OCI-LY7 (cell line): ENCODE measurements at regions not wholly inside any gene's neighbourhood (a gene's known extent, or its start where the extent isn't known, plus 50 kb on each side); places are given as distances from the start of the nearest gene placed in this dataset.

ENCODE experiments used
- BruUV-seq: library from RNA; stranded (reverse); fragments of 400-500 nt; replicated peaks from 2 replicates; lab custom pipeline; 2021; lab: Mats Ljungman, UMichigan
- CTCF ChIA-PET: fragments of 300-600 bp; sonication (Branson Sonifier 250); formaldehyde crosslinking; loops from one replicate; lab custom pipeline; 2022; ENCODE audit warnings: antibody characterized with exemption; ENCODE audit not compliant: unreplicated experiment; lab: Charles Lee
- POLR2A ChIA-PET: fragments of 300-600 bp; sonication (Branson Sonifier 250); formaldehyde crosslinking; loops from one replicate; lab custom pipeline; 2022; ENCODE audit warnings: antibody characterized with exemption; lab: Charles Lee
- DNase-seq: peaks from one replicate; pipeline ENCODE4 v3.0.0-alpha.2; 2015; ENCODE audit warnings: low spot score
- H2AFZ ChIP-seq: fragments of 200-600 bp; sonication (generic), shearing (Covaris generic); 2 replicates; pipeline ENCODE4 v1.6.1; 2014; ENCODE audit warnings: mild to moderate bottlenecking, antibody characterized with exemption, low read length, moderate library complexity
- H3K27ac ChIP-seq: fragments of 200-600 bp; sonication (generic); 2 replicates; pipeline ENCODE4 v1.5.1; 2014; ENCODE audit warnings: mixed run types, low read depth, mild to moderate bottlenecking, moderate library complexity, low read length, inconsistent platforms; ENCODE audit not compliant: poor library complexity, severe bottlenecking
- H3K36me3 ChIP-seq: fragments of 200-600 bp; sonication (generic); 2 replicates; pipeline ENCODE4 v1.6.1; 2014; ENCODE audit warnings: mild to moderate bottlenecking, antibody characterized with exemption, low read length, moderate library complexity, mixed read lengths; ENCODE audit not compliant: insufficient read depth
- H3K4me1 ChIP-seq: fragments of 200-600 bp; sonication (generic); 2 replicates; pipeline ENCODE4 v1.5.1; 2014; ENCODE audit warnings: mild to moderate bottlenecking, low read length; ENCODE audit not compliant: insufficient read depth, poor library complexity, severe bottlenecking
- H3K4me2 ChIP-seq: fragments of 200-600 bp; sonication (generic); 2 replicates; pipeline ENCODE4 v1.6.1; 2014; ENCODE audit warnings: mild to moderate bottlenecking, low read length
- H3K4me3 ChIP-seq: fragments of 200-600 bp; sonication (generic); 2 replicates; pipeline ENCODE4 v1.5.1; 2014; ENCODE audit warnings: mild to moderate bottlenecking, low read depth, low read length; ENCODE audit not compliant: poor library complexity, severe bottlenecking
- H3K79me2 ChIP-seq: fragments of 200-600 bp; sonication (generic); 2 replicates; pipeline ENCODE4 v1.6.1; 2016; ENCODE audit warnings: low read depth, mild to moderate bottlenecking, low read length, moderate library complexity, mixed read lengths; ENCODE audit not compliant: insufficient read depth
- H3K9me2 ChIP-seq: fragments of 200-600 bp; sonication (generic); 2 replicates; pipeline ENCODE4 v1.6.1; 2016; ENCODE audit warnings: mild to moderate bottlenecking, low read length, mixed read lengths; ENCODE audit not compliant: insufficient read depth
- H3K9me3 ChIP-seq: fragments of 200-600 bp; sonication (generic); 2 replicates; pipeline ENCODE4 v1.6.1; 2014; ENCODE audit warnings: mild to moderate bottlenecking, mixed run types, low read length, mixed read lengths
- H4K20me1 ChIP-seq: fragments of 200-600 bp; sonication (generic); 2 replicates; pipeline ENCODE4 v1.6.1; 2014; ENCODE audit warnings: mild to moderate bottlenecking, antibody characterized with exemption, low read length, moderate library complexity, mixed read lengths; ENCODE audit not compliant: insufficient read depth
- CTCF ChIP-seq: fragments of 200-600 bp; sonication (generic); conservative IDR thresholded peaks from 2 replicates; pipeline ENCODE4 v1.5.1; 2014; ENCODE audit warnings: mild to moderate bottlenecking, antibody characterized with exemption, low read length, moderate library complexity, mixed read lengths
- EZH2phosphoT487 ChIP-seq: fragments of 200-600 bp; sonication (generic); IDR thresholded peaks from 2 replicates; pipeline ENCODE4 v1.6.1; 2018; ENCODE audit warnings: low read depth, borderline replicate concordance, mild to moderate bottlenecking, mixed run types, antibody characterized with exemption, low read length, moderate library complexity, mixed read lengths
- intact Hi-C: fragments of 100-400 bp; cut with micrococcal nuclease; formaldehyde crosslinking; loops from one replicate; pipeline ENCODE4 v1.10.0; 2022; ENCODE audit not compliant: unreplicated experiment

GRCh38 chr12:111310076-111310870, 58.6 kb downstream of the PHETA1 start:
- Histone ChIP-seq H3K9me3 (peaks cover 8% of the 10 kb centered on the region), H3K27ac (no peak overlapping the region), H3K36me3 (no peaks in the 10 kb centered on the region), H3K4me3 (no peak overlapping the region), H3K4me2 (no peak overlapping the region), H3K79me2 (no peaks in the 10 kb centered on the region), H3K9me2 (no peaks in the 10 kb centered on the region), H4K20me1 (no peaks in the 10 kb centered on the region), H2AFZ (no peak overlapping the region), H3K4me1 (no peaks in the 10 kb centered on the region)
- CTCF ChIA-PET = no interaction called here
- TF ChIP-seq CTCF (no peak), EZH2phosphoT487 (no peak)
- no peak for DNase-seq
- BruUV-seq = no TSS peak
- POLR2A ChIA-PET = no interaction called here
- intact Hi-C loops = loop anchor here (5.0 kb wide), 1 partner anchor 288 kb away; no protein-coding TSS in a partner anchor

GRCh38 chr12:111309584-111309983, 59.3 kb downstream of the PHETA1 start:
- ChIA-PET POLR2A (interaction anchor here (0.5 kb wide), 1 partner anchor 293 kb away, joined by 5 read pairs; no protein-coding TSS in a partner anchor), CTCF (no interaction called here)
- Histone ChIP-seq H3K4me1 (no peaks in the 10 kb centered on the region), H3K27ac (no peak overlapping the region), H3K9me2 (no peaks in the 10 kb centered on the region), H3K4me2 (no peak overlapping the region), H3K4me3 (no peak overlapping the region), H3K36me3 (no peaks in the 10 kb centered on the region), H3K9me3 (peaks cover 15% of the 10 kb centered on the region), H3K79me2 (no peaks in the 10 kb centered on the region), H2AFZ (no peak overlapping the region), H4K20me1 (no peaks in the 10 kb centered on the region)
- DNase-seq = no peak
- no peak for TF ChIP-seq CTCF
- TF ChIP-seq EZH2phosphoT487 = no peak
- intact Hi-C loops = no loop called here
- no TSS peak for BruUV-seq

- H3K79me2 ChIP-seq = no peaks in the 10 kb centered on the region
- peaks cover 23% of the 10 kb centered on the region for H3K9me3 ChIP-seq
- H3K4me3 ChIP-seq = no peak overlapping the region
- CTCF ChIA-PET = no interaction called here
- no peaks in the 10 kb centered on the region for H3K36me3 ChIP-seq
- H3K27ac ChIP-seq = no peak overlapping the region
- DNase-seq = no peak
- BruUV-seq = no TSS peak
- intact Hi-C loops = no loop called here
- H3K9me2 ChIP-seq = no peaks in the 10 kb centered on the region
- POLR2A ChIA-PET = interaction anchor here (0.5 kb wide), 1 partner anchor 474 kb away, joined by 3 read pairs; no protein-coding TSS in a partner anchor
- H2AFZ ChIP-seq = no peak overlapping the region
- no peaks in the 10 kb centered on the region for H4K20me1 ChIP-seq
- TF ChIP-seq CTCF (no peak), EZH2phosphoT487 (no peak)
- no peak overlapping the region for H3K4me2 ChIP-seq
- H3K4me1 ChIP-seq = no peaks in the 10 kb centered on the region
Observed at GRCh38 chr12:111308473-111308872, 60.4 kb downstream of the PHETA1 start.
